ENCODE measurements at regions not wholly inside any gene's neighbourhood (a gene's known extent, or its start where the extent isn't known, plus 50 kb on each side); places are given as distances from the start of the nearest gene placed in this dataset.

DNA sequence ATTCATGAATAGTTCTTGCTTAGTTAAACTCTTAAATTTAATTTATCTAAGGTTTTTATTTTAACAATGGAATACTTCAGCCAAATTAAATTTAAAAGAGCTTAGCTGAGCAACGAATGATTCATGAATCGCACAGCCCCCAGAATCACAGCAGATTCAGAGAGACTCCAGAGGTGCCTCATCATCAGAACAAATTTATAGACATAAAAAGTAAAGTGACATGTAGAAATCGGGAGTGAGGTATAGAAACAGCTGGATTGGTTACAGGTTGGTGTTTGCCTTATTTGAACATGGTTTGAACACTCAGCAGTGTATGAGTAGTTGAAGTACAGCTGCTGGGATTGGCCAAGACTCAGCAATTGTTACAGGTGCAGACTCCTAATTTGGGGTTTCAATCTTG, 132.7 kb upstream of the MAP3K4 start:
- H3K4me1 Mint-ChIP-seq (ENCODE audit: low read depth, unreplicated experiment), result peaks cover 3% of the 10 kb centered on the region
- no peak for DNase-seq
- no peaks in the 10 kb centered on the region for H3K27me3 Mint-ChIP-seq (ENCODE audit: unreplicated experiment)
- H3K4me3 Mint-ChIP-seq (ENCODE audit: unreplicated experiment), result no peak overlapping the region
- no peak overlapping the region for H3K27ac Mint-ChIP-seq (ENCODE audit: unreplicated experiment)
- no peaks in the 10 kb centered on the region for H3K9me3 Mint-ChIP-seq (ENCODE audit: unreplicated experiment)
- no peaks in the 10 kb centered on the region for H3K36me3 Mint-ChIP-seq (ENCODE audit: unreplicated experiment)
- TF ChIP-seq, protein P1, sequence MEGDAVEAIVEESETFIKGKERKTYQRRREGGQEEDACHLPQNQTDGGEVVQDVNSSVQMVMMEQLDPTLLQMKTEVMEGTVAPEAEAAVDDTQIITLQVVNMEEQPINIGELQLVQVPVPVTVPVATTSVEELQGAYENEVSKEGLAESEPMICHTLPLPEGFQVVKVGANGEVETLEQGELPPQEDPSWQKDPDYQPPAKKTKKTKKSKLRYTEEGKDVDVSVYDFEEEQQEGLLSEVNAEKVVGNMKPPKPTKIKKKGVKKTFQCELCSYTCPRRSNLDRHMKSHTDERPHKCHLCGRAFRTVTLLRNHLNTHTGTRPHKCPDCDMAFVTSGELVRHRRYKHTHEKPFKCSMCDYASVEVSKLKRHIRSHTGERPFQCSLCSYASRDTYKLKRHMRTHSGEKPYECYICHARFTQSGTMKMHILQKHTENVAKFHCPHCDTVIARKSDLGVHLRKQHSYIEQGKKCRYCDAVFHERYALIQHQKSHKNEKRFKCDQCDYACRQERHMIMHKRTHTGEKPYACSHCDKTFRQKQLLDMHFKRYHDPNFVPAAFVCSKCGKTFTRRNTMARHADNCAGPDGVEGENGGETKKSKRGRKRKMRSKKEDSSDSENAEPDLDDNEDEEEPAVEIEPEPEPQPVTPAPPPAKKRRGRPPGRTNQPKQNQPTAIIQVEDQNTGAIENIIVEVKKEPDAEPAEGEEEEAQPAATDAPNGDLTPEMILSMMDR (IDR thresholded peaks at IDR 0.05; ENCODE audit: partially characterized antibody, unreplicated experiment), result no peak

DNA sequence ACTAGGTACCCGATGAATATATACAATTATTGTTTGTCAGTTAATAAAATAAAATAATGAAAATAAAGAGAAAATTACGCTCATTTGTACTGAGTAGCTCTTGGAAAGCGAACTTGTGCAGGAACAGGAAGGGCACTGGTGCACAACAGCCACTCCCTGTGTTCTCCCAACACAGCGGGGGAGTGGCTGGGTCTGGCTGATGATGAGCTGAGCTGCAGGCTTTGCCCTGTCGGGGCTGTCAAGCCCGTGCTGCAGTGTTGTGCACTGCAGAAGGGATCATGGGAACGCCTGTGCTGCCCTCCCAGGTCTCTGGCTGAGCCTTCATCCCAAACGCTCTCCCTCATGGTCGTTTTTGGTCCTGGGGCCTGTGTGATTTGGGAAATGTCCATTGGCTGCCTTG, 131.7 kb upstream of the MAP3K4 start:
- H3K27me3 Mint-ChIP-seq (ENCODE audit: unreplicated experiment), result no peaks in the 10 kb centered on the region
- peaks cover 3% of the 10 kb centered on the region for H3K4me1 Mint-ChIP-seq (ENCODE audit: low read depth, unreplicated experiment)
- no peak overlapping the region for H3K27ac Mint-ChIP-seq (ENCODE audit: unreplicated experiment)
- no peak for DNase-seq
- H3K9me3 Mint-ChIP-seq (ENCODE audit: unreplicated experiment), result no peaks in the 10 kb centered on the region
- H3K36me3 Mint-ChIP-seq (ENCODE audit: unreplicated experiment), result peaks cover 4% of the 10 kb centered on the region
- H3K4me3 Mint-ChIP-seq (ENCODE audit: unreplicated experiment), result no peak overlapping the region
- TF ChIP-seq, protein P1 (IDR thresholded peaks at IDR 0.05; ENCODE audit: partially characterized antibody, unreplicated experiment), result no peak

DNA sequence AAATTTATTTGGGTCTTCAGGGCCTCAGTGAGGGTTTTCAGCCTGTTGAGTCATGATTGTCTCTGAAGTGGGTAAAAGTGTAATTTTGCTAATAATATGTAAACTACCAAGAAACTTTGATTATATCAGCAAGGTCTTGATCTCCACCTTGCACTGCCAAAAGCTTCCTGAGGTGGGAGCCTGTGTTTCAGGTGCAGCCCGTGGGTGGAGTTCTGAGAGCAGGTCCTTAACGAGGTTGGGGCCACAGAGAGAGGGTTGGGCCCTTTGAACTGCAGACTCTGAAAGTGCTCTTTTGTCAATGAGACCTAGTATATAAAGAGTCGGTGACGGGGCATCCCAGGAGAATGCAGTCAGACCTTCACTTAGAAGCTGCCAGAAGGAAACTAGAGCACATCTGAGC, 129.7 kb upstream of the MAP3K4 start:
- Mint-ChIP-seq H3K36me3 (ENCODE audit: unreplicated experiment) (peaks cover 4% of the 10 kb centered on the region), H3K9me3 (ENCODE audit: unreplicated experiment) (no peaks in the 10 kb centered on the region)

DNA sequence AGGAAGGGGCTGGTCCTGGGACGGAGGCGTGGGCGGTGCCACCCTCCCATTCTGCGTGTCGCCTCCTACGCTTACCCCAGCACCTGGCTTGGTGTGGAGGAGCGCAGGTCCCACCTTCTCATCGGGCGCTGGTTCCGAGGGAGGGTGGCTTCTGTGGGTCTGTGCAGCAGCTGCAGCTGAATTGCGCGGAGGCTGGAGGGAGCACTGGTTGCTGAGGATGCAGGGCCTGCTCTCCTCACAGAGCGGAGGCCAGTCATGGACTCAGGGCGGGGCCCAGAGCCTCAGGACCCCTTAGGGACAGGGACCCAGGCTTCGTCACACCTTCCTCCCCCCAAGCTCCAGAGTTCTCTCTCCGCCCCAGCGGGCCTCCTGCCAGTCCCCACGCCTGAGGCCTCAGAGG, 127.8 kb upstream of the MAP3K4 start:
- TF ChIP-seq, protein P1 (IDR thresholded peaks at IDR 0.05; ENCODE audit: partially characterized antibody, unreplicated experiment), result no peak
- no peak overlapping the region for H3K4me3 Mint-ChIP-seq (ENCODE audit: unreplicated experiment)
- H3K36me3 Mint-ChIP-seq (ENCODE audit: unreplicated experiment), result peaks cover 4% of the 10 kb centered on the region
- peaks cover 3% of the 10 kb centered on the region for H3K4me1 Mint-ChIP-seq (ENCODE audit: low read depth, unreplicated experiment)
- no peak overlapping the region for H3K27ac Mint-ChIP-seq (ENCODE audit: unreplicated experiment)
- no peak for DNase-seq
- H3K27me3 Mint-ChIP-seq (ENCODE audit: unreplicated experiment), result no peaks in the 10 kb centered on the region
- no peaks in the 10 kb centered on the region for H3K9me3 Mint-ChIP-seq (ENCODE audit: unreplicated experiment)

More for the DNA sequence above, 129.7 kb upstream of the MAP3K4 start:
- DNase-seq, result no peak
- H3K27me3 Mint-ChIP-seq (ENCODE audit: unreplicated experiment), result no peaks in the 10 kb centered on the region
- H3K4me3 Mint-ChIP-seq (ENCODE audit: unreplicated experiment), result no peak overlapping the region
- TF ChIP-seq, protein P1 (IDR thresholded peaks at IDR 0.05; ENCODE audit: partially characterized antibody, unreplicated experiment), result no peak
- peaks cover 3% of the 10 kb centered on the region for H3K4me1 Mint-ChIP-seq (ENCODE audit: low read depth, unreplicated experiment)
- H3K27ac Mint-ChIP-seq (ENCODE audit: unreplicated experiment), result no peak overlapping the region

DNA sequence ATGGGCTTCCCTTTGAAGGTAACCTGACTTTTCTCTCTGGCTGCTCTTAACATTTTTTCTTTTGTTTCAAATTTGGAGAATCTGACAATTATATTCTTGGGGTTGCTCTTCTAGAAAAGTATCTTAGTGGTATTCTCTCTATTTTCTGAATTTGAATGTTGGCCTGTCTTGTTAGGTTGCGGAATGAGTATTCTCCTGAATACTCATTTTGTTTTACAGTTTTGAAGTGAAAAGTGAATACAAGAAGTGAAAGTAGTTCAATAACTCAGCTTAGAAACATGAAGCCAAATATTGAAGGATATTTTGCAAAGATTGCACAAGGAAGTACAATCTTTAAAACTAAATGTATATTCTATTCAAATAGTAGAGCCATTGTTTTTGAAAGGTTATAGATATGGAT, 120.2 kb upstream of the MAP3K4 start:
- no peak overlapping the region for H3K27ac Mint-ChIP-seq (ENCODE audit: unreplicated experiment)
- H3K4me1 Mint-ChIP-seq (ENCODE audit: low read depth, unreplicated experiment), result no peaks in the 10 kb centered on the region
- H3K36me3 Mint-ChIP-seq (ENCODE audit: unreplicated experiment), result no peaks in the 10 kb centered on the region
- no peaks in the 10 kb centered on the region for H3K9me3 Mint-ChIP-seq (ENCODE audit: unreplicated experiment)
- TF ChIP-seq, protein P1 (IDR thresholded peaks at IDR 0.05; ENCODE audit: partially characterized antibody, unreplicated experiment), result no peak
- H3K27me3 Mint-ChIP-seq (ENCODE audit: unreplicated experiment), result no peaks in the 10 kb centered on the region
- DNase-seq, result no peak
- H3K4me3 Mint-ChIP-seq (ENCODE audit: unreplicated experiment), result no peak overlapping the region

Measured in glutamatergic neuron (in vitro differentiated cells).